Activated CD4-positive, CD25-positive, alpha-beta regulatory T cell treated with anti-CD3 and anti-CD28 coated beads, Interleukin-2, amount 50 U/mL, for 72 hours (primary cell): ENCODE measurements at regions not wholly inside any gene's neighbourhood (a gene's known extent, or its start where the extent isn't known, plus 50 kb on each side); places are given as distances from the start of the nearest gene placed in this dataset.

Experiments
- DNase-seq: peaks from one replicate; pipeline ENCODE4 v3.0.0; 2021

DNA sequence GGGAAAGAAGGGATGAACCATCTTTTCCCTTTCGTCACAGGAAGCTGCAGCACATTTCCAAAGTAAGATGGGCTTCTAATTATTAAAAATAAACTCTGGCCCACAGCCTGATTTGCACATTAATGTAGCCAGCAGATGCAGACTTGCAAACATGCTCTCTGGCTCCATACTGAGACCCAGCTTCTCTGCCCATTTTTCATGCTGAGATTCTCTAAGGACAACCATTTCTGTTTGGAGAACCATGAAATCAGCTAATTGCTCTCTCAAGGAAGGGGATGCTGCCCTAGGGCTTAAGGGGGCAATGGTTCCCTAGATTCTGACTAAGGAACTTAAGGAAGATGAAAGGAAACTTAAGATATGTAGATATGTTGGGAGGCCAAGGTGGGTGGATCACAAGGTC lies 63.0 kb upstream of the CES5A start:
- no peak for DNase-seq

DNA sequence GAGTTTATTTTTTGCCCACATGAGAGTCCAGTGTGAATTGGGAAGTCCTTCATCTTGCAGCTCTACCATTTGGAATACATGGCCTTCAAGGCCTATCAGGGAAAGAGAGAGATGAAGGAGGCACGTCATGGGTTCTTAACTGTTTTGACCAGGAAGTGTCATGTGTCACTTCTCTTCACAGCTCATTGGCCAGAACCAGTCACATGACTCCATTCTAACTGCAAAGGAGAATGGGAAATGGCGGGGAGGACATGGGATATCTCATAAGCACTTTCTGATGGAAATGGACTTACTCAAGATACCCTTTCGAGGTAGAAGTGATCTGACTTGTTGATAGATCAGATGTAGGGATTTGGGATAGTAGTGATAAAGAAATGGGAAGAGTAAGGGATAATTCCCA lies 57.9 kb upstream of the CES5A start:
- DNase-seq, result no peak

DNA sequence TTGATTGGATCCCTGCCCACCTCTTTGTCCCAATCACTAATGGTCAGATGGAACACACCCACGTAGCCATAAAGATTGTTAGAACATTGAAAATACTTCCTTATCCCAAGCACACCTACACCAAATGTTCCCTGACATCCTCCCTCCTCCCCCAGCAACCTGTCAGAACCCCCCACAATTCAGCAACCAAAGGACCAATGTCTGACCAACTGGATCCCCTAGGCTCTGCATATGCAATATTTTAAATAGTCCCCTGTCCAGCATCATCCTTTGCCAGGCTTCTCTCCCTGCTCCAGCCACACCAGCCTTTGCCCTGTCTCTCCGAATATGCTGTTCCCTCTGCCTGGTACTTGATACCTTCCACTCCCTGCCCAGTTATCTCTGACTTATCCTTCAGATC lies 54.9 kb upstream of the CES5A start:
- no peak for DNase-seq

DNA sequence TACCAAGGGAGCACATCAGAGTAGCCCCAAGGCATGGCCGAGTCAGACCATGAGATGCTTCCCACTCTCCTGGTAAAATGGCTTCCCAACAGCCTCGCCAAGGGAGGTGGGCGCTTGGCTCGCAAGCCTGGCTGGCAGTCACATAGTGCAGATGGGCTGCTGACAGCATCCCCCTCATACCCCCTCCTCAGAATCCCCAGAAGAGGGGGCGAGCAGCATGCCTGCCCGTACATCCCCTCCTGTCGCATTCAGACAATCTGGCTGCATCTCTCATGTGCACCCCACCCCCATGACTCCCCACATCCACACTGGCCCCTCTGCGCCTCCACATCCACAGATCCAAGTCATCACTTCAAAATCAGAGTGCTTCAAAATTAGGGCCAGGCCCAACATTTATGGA lies 54.0 kb upstream of the CES5A start:
- no peak for DNase-seq

GRCh38 chr16:55925242-55925641 lies 50.1 kb upstream of the CES5A start:
- no peak for DNase-seq
